GM23338 (cell line): ENCODE measurements at regions not wholly inside any gene's neighbourhood (a gene's known extent, or its start where the extent isn't known, plus 50 kb on each side); places are given as distances from the start of the nearest gene placed in this dataset.

Source experiments
- ATAC-seq: fragments of 200-7000 bp; cut with Tn5 transposase; 3 replicates; pipeline ENCODE4 v1.9.1; 2020
- DNase-seq: peaks from one replicate; pipeline ENCODE4 v3.0.0-alpha.2; 2015; ENCODE audit warnings: low spot score
- H2AFZ ChIP-seq: fragments of 200-600 bp; sonication (generic); 2 replicates; pipeline ENCODE4 v1.8.0; 2016; ENCODE audit warnings: antibody characterized with exemption, mild to moderate bottlenecking, moderate library complexity
- H3F3A ChIP-seq: fragments of 200-600 bp; sonication (generic); replicated peaks from 2 replicates; pipeline ENCODE4 v1.8.0; 2017; ENCODE audit warnings: antibody characterized with exemption, mixed run types, low read depth
- H3K27ac ChIP-seq: fragments of 200-600 bp; sonication (generic); 2 replicates; pipeline ENCODE4 v1.6.1; 2016; ENCODE audit warnings: low read depth
- H3K27me3 ChIP-seq: fragments of 200-600 bp; sonication (generic); 2 replicates; pipeline ENCODE4 v1.8.0; 2016; ENCODE audit warnings: mild to moderate bottlenecking, mixed run types, moderate library complexity; ENCODE audit not compliant: insufficient read depth
- H3K36me3 ChIP-seq: fragments of 200-600 bp; sonication (generic); 2 replicates; pipeline ENCODE4 v1.8.0; 2016; ENCODE audit warnings: mild to moderate bottlenecking; ENCODE audit not compliant: insufficient read depth
- H3K4me1 ChIP-seq: fragments of 200-600 bp; sonication (generic); 2 replicates; pipeline ENCODE4 v1.8.0; 2016; ENCODE audit warnings: mild to moderate bottlenecking, moderate library complexity; ENCODE audit not compliant: insufficient read depth
- H3K4me2 ChIP-seq: fragments of 200-600 bp; sonication (generic); 2 replicates; pipeline ENCODE4 v1.7.1; 2017; ENCODE audit warnings: mixed run types
- H3K4me3 ChIP-seq: fragments of 200-600 bp; sonication (generic); 2 replicates; pipeline ENCODE4 v1.6.1; 2016; ENCODE audit warnings: mixed run types
- H3K79me2 ChIP-seq: fragments of 200-600 bp; sonication (generic); replicated peaks from 2 replicates; pipeline ENCODE4 v1.8.0; 2017; ENCODE audit warnings: mild to moderate bottlenecking; ENCODE audit not compliant: insufficient read depth
- H3K9me2 ChIP-seq: fragments of 200-600 bp; sonication (generic); 2 replicates; pipeline ENCODE4 v1.8.0; 2017; ENCODE audit not compliant: insufficient read depth
- H4K20me1 ChIP-seq: fragments of 200-600 bp; sonication (generic); replicated peaks from 2 replicates; pipeline ENCODE4 v1.8.0; 2017; ENCODE audit warnings: mild to moderate bottlenecking; ENCODE audit not compliant: insufficient read depth
- H3K27ac Mint-ChIP-seq: 2 replicates; pipeline ENCODE4 v1.8.0; 2020; ENCODE audit warnings: inconsistent platforms, mild to moderate bottlenecking, moderate library complexity, mixed read lengths
- H3K27me3 Mint-ChIP-seq: 3 replicates; pipeline ENCODE4 v1.8.0; 2022; ENCODE audit warnings: low read depth, mild to moderate bottlenecking, moderate library complexity, mixed read lengths, inconsistent platforms; ENCODE audit not compliant: insufficient read depth, poor library complexity
- H3K36me3 Mint-ChIP-seq: 3 replicates; pipeline ENCODE4 v1.8.0; 2021; ENCODE audit warnings: low read depth, mild to moderate bottlenecking, inconsistent platforms, moderate library complexity, mixed read lengths
- H3K4me1 Mint-ChIP-seq: 3 replicates; pipeline ENCODE4 v1.8.0; 2020; ENCODE audit warnings: mild to moderate bottlenecking, inconsistent platforms, mixed read lengths
- H3K4me3 Mint-ChIP-seq: 3 replicates; pipeline ENCODE4 v1.8.0; 2021; ENCODE audit warnings: moderate library complexity, mild to moderate bottlenecking, inconsistent platforms, mixed read lengths
- H3K9me3 Mint-ChIP-seq: 3 replicates; pipeline ENCODE4 v1.8.0; 2020; ENCODE audit warnings: moderate library complexity, mild to moderate bottlenecking, inconsistent platforms, mixed read lengths
- CREB1 ChIP-seq: fragments of 250-450 bp; sonication (Bioruptor Pico); IDR thresholded peaks from 2 replicates; pipeline ENCODE4 v1.5.0; 2020; ENCODE audit warnings: low read depth, mild to moderate bottlenecking, moderate library complexity
- ETS1 ChIP-seq: IDR thresholded peaks from 2 replicates; pipeline ENCODE4 v1.6.1; 2016; ENCODE audit warnings: antibody characterized with exemption
- EZH2phosphoT487 ChIP-seq: fragments of 200-600 bp; sonication (generic); IDR thresholded peaks from one replicate; pipeline ENCODE4 v1.8.1; 2018; ENCODE audit warnings: antibody characterized with exemption; ENCODE audit not compliant: unreplicated experiment
- NANOG ChIP-seq: IDR thresholded peaks from 2 replicates; pipeline ENCODE4 v1.6.1; 2016; ENCODE audit warnings: antibody characterized with exemption, borderline replicate concordance
- STAT1 ChIP-seq: IDR thresholded peaks from one replicate; pipeline ENCODE4 v1.6.1; 2016; ENCODE audit warnings: antibody characterized with exemption; ENCODE audit not compliant: unreplicated experiment
- ZNF114 ChIP-seq: fragments of 250-450 bp; sonication (Bioruptor Pico); IDR thresholded peaks from 2 replicates; pipeline ENCODE4 v1.5.0; 2020; ENCODE audit warnings: mild to moderate bottlenecking, moderate library complexity
- ZNF331 ChIP-seq: fragments of 250-450 bp; sonication (Bioruptor Pico); IDR thresholded peaks from 2 replicates; pipeline ENCODE4 v1.5.0; 2020; ENCODE audit warnings: low read depth, mild to moderate bottlenecking, moderate library complexity
- TF ChIP-seq, protein P1 (sequence below), 2 experiments: fragments of 200-600 bp in 1 of 2; sonication (generic) in 1 of 2; conservative IDR thresholded peaks; 2 replicates each; pipeline versions ENCODE4 v1.5.1 to v1.6.1; 2016 to 2017; ENCODE audit warnings: antibody characterized with exemption in 2 of 2, low read depth in 2 of 2, mild to moderate bottlenecking in 2 of 2, moderate library complexity in 1 of 2

DNA sequence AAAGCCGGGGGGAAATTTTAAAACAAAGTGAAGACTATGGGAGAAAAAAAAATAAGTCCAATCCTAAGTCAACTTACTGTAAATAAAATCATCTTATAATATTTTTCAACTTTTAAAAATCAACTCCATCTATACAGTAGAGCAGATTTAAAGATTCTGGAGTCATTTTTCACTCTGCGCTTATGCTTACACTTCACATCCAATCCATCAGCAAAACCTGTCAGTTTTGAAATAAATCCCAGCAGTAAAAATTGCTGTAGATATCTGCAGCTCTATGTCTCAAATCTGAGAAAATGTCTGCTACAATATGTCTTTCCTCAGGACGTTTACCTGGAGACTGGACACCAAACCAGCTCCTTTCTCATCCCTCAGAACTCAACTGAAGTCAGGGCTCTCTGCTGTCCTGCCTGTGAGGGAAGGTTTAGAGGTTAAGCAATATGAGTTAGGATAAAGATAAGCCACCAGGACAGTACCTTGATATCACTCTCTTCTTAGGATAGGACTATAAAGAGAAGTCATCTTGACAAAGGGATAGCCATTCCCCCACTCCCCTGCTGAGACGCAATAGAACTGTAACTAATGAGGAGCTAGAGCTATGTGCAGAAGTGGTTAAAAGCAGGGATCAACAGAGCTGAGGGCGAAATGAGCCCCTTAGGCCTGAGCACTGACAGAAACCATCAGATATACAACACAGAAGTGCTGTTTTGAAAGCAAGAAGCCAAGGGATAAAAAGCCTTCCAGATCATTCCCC lies 254.7 kb upstream of the KLHL1 start (continued):
- TF ChIP-seq STAT1, result no peak
- no peak for TF ChIP-seq ZNF331 (CRISPR knock-in tag)
- no peak for TF ChIP-seq EZH2phosphoT487
- no peak for TF ChIP-seq CREB1 (CRISPR knock-in tag)
- no peak for TF ChIP-seq NANOG
- TF ChIP-seq ZNF114 (CRISPR knock-in tag), result no peak

DNA sequence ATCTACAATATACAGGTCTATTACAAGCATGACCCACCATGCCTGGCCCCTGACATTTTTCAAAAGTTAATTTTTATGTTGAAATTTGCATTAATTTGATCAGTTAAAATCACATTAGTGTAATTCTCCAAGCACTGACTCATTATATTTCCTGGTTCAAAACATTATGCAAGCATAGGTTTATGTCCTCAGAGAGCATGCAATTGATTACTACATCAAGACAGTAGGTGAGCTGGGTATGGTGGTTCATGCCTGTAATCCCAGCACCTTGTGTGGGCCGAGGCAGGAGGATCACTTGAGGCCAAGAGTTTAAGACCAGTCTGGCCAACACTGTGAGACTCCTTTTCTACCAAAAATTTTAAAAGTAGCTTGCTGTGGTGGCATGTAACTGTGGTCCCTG lies 248.8 kb upstream of the KLHL1 start:
- no peak overlapping the region for H3K4me2 ChIP-seq
- Mint-ChIP-seq H3K27me3 (no peaks in the 10 kb centered on the region), H3K4me3 (no peak overlapping the region), H3K4me1 (no peaks in the 10 kb centered on the region), H3K36me3 (no peaks in the 10 kb centered on the region), H3K27ac (no peak overlapping the region), H3K9me3 (no peaks in the 10 kb centered on the region)
- no peaks in the 10 kb centered on the region for H3F3A ChIP-seq
- no peak overlapping the region for H3K4me3 ChIP-seq
- no peaks in the 10 kb centered on the region for H4K20me1 ChIP-seq
- H3K9me2 ChIP-seq, result no peaks in the 10 kb centered on the region
- H3K27me3 ChIP-seq, result no peaks in the 10 kb centered on the region
- DNase-seq (no peak), ATAC-seq (no peak)
- no peaks in the 10 kb centered on the region for H3K79me2 ChIP-seq
- no peak for TF ChIP-seq ZNF331 (CRISPR knock-in tag)
- no peak for TF ChIP-seq ZNF114 (CRISPR knock-in tag)
- no peak for TF ChIP-seq STAT1
- TF ChIP-seq ETS1, result no peak
- TF ChIP-seq EZH2phosphoT487, result no peak
- no peak overlapping the region for H2AFZ ChIP-seq
- no peak overlapping the region for H3K27ac ChIP-seq
- no peaks in the 10 kb centered on the region for H3K4me1 ChIP-seq
- no peaks in the 10 kb centered on the region for H3K36me3 ChIP-seq

DNA sequence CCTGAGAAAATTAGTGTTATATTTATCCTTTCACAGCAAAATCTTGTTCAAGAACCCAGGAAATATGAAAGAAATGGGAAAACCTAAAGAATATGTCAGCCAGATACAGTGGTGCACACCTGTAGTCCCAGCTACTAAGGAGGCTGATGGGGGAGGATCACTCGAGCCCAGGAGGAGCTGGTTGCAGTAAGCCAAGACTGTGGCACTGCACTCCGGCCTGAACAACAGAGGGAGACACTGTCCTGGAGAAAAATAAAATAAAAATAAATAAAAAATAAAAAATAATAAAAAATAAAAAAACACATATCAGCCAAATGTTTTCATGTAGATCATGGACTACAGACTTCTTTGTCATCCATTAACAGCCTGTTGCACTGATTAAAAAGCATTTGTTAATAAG lies 244.8 kb upstream of the KLHL1 start:
- H3K36me3 Mint-ChIP-seq, result no peaks in the 10 kb centered on the region
- no peaks in the 10 kb centered on the region for H3K9me3 Mint-ChIP-seq
- no peaks in the 10 kb centered on the region for H3F3A ChIP-seq
- H3K27me3 ChIP-seq, result no peaks in the 10 kb centered on the region
- H3K36me3 ChIP-seq, result no peaks in the 10 kb centered on the region
- H3K9me2 ChIP-seq, result no peaks in the 10 kb centered on the region
- H3K4me2 ChIP-seq, result no peak overlapping the region
- H4K20me1 ChIP-seq, result no peaks in the 10 kb centered on the region
- H3K4me1 Mint-ChIP-seq, result no peaks in the 10 kb centered on the region
- H3K27ac ChIP-seq, result no peak overlapping the region
- no peaks in the 10 kb centered on the region for H3K4me1 ChIP-seq
- no peak overlapping the region for H3K4me3 Mint-ChIP-seq
- no peaks in the 10 kb centered on the region for H3K27me3 Mint-ChIP-seq
- TF ChIP-seq STAT1, result no peak
- TF ChIP-seq, protein P1, sequence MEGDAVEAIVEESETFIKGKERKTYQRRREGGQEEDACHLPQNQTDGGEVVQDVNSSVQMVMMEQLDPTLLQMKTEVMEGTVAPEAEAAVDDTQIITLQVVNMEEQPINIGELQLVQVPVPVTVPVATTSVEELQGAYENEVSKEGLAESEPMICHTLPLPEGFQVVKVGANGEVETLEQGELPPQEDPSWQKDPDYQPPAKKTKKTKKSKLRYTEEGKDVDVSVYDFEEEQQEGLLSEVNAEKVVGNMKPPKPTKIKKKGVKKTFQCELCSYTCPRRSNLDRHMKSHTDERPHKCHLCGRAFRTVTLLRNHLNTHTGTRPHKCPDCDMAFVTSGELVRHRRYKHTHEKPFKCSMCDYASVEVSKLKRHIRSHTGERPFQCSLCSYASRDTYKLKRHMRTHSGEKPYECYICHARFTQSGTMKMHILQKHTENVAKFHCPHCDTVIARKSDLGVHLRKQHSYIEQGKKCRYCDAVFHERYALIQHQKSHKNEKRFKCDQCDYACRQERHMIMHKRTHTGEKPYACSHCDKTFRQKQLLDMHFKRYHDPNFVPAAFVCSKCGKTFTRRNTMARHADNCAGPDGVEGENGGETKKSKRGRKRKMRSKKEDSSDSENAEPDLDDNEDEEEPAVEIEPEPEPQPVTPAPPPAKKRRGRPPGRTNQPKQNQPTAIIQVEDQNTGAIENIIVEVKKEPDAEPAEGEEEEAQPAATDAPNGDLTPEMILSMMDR (conservative IDR thresholded peaks at IDR 0.05; ENCODE audit: low read depth in 2 of 2), result peak in 1 of 2 experiments; percentile 45; a peak in 2 of 4 replicates
- DNase-seq, result peak; percentile 26
- no peak overlapping the region for H3K27ac Mint-ChIP-seq
- no peak overlapping the region for H2AFZ ChIP-seq
- H3K4me3 ChIP-seq, result no peak overlapping the region
- peak; percentile 68 for ATAC-seq
- no peaks in the 10 kb centered on the region for H3K79me2 ChIP-seq
